Activated T-helper 9 cell treated with anti-CD3 and anti-CD28 coated beads, Interleukin-2, amount 50 U/mL, for 16 hours (primary cell): ENCODE measurements at regions not wholly inside any gene's neighbourhood (a gene's known extent, or its start where the extent isn't known, plus 50 kb on each side); places are given as distances from the start of the nearest gene placed in this dataset.

ENCODE experiments used
- DNase-seq: peaks from one replicate; pipeline ENCODE4 v3.0.0-alpha.2; 2020; ENCODE audit warnings: low read depth

DNA sequence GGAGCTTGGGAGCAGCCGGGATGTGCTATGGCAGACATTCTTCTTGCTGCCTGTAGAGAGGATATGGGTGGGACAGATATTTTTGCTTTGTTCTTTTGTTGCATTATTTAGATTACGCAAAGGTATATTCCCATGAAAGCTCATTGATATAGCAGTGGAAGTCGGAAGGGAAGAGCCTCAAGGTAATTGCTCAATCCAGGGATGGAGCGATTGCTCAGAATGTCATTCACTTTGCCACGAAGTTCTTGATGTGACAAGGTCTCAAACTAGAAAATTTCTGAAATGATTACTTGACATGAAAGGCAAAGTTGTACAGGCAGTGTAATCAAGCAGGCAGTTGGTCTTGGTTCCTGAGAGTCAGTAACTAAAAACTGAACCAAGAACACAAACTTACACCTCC is 615.6 kb upstream of the CDH4 start:
- no peak for DNase-seq

DNA sequence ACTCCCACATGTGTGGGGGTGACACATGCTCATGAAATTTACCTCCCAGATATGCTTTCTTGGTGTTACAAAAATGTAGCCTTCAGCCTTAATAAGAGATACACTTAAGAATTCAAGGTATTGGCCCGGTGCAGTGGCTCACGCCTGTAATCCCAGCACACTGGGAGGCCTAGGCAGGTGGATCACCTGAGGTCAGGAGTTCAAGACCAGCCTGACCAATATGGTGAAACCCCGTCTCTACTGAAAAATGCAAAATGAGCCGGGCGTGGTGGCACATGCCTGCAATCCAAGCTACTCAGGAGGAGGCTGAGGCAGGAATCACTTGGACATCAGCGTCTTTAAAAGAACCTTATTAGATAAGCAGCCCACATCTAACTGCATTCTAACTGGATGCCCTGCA is 614.3 kb upstream of the CDH4 start:
- DNase-seq = no peak

DNA sequence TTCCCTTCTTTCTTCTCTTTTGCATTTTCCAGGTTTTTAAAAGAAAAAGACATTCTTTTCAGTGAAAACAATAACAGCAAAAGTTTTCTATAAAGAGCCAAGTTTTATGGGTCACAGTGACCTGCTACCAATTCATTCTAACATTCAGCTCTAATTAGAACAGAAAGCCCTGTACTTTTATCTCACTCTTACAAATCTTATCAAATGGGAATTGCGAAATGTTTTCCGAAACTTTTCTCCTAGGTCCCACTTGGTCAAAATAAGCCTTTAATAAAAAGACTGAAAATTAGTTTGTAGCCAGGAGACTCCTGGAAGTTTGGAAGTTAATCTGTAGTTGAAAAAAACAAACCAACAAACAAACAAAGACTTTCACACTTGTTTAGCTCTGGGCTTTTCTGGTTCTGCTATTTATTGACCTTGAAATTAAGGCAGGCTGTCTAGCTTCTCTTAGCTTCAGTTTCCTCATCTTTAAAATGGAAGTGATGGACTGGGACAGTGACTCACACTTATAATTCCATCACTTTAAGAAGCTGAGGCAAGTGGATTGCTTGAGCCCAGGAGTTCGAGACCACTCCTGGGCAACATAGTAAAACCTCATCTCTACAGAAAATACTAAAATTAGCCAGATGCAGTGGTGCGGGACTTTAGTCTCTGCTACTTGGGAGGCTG is 613.5 kb upstream of the CDH4 start:
- DNase-seq = no peak

DNA sequence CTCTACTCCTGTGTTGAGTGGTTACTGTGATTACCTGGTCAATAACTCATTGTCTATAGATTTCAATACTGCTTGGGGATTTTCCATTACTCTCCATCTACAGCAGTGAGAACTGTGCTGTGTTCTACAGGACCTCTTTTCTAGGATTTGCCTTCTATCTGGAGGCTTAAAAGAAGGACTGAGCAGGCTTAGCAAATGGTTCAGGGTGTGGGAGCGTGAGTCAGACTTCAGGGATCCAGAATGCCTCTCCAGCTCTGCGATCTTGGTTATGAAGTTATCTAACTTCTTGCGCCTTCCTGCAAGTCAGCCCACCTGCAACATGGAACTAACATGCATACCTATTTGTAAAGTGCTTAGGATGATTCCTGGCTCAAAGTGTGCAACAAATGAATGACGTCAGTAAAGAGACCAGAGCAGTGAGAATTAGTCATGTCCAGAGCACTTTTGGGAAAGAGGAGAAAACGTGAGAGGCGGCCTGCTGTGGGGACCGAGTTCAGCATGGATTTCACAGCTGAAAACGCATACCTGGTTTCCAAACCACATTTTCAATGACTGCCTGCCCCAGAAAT is 610.1 kb upstream of the CDH4 start:
- no peak for DNase-seq

DNA sequence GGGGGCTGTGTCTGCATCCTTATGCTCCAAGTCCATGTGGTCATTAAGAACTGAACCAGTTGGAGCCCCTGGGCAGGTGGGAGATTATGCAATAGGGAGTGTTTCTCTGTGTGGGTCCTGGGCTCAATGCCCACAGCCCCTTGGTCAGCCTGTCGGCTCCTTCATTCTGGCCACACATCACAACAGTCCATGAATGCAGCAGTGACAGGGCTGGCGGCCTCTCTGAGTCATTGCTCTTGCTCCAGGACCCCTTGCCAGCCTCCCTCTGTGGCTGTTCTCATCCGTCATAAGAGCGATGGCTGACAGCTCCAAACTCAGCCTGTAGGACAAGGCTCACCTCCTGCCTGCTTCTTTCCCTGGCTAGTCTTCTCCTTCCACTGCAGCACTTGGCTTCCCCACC is 609.5 kb upstream of the CDH4 start:
- no peak for DNase-seq

DNA sequence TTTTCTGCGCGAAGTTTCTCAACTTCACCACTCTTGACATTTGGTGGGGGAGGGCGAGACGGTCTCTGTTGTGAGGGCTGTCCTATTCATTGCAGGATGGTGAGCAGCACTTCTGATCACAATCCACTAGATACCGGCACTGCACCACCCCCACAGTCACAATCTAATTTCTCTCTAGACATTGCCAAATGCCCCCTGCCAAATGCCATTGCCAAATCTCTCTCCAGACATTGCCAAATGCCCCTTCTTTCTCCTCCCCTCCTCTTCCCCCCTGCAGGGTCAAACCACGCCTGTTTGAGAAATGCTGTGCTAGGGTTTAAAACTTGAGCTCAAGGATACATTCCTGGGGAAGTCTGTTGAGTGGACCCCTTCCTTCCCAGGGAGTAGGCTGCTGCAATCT is 603.5 kb upstream of the CDH4 start:
- DNase-seq = no peak

- no peak for DNase-seq
Observed at GRCh38 chr20:60649541-60649940, 602.5 kb upstream of the CDH4 start.

DNA sequence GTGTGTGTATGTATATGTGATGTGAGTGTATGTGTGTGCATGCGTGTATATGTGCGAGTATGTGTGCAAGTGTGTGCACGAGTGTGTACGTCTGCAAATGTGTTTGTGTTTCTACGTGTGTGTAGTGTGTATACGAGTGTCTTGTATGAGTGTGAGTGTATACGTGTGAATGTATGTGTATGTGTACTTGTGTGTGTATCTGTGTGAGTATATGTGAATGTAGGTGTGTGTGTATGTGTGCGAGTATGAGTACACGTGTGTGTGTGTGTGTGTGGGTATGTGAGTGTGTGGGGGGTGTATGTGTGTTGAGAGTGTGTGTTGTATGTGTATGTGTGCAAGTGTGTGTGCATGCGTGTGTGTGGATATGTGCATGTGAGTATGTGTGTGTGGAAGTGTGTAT is 602.0 kb upstream of the CDH4 start:
- DNase-seq = no peak

DNA sequence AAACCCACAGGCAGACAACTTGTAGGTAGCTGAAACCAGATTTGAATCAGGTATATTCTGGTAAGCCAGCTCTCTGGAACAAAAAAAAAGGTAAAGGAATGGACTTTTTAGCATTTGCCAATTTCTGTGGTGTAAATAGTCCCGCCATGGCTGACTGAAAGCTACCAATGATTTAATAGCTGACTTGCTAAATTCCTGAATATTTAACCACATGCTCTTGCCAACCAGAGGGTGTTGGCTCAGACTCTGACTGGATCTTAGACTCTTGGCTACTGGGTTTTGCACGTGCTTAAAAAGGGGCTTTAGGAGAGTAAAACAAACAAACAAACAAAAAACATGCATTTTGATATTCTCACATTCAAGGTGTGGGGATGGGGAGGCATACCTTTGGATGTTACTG is 600.0 kb upstream of the CDH4 start:
- no peak for DNase-seq

DNA sequence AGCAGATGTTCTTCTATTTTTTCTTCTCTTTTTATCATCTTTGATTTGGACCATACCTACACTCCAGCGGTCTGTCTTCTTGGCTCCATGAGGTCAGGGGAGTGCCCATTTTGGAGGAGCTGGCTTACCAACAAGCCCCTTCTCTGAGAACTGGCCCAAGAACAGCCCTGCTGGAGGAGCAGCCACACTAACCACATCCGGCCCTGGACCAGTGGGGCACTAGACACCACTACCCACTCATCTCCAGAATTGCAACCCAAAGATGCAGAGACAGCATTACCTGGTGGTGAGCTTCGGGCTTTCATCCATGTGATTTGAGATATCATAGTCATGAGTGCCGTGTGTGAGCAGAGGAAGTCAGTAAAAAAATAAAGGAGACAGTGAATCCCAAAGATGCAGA is 599.4 kb upstream of the CDH4 start:
- no peak for DNase-seq

DNA sequence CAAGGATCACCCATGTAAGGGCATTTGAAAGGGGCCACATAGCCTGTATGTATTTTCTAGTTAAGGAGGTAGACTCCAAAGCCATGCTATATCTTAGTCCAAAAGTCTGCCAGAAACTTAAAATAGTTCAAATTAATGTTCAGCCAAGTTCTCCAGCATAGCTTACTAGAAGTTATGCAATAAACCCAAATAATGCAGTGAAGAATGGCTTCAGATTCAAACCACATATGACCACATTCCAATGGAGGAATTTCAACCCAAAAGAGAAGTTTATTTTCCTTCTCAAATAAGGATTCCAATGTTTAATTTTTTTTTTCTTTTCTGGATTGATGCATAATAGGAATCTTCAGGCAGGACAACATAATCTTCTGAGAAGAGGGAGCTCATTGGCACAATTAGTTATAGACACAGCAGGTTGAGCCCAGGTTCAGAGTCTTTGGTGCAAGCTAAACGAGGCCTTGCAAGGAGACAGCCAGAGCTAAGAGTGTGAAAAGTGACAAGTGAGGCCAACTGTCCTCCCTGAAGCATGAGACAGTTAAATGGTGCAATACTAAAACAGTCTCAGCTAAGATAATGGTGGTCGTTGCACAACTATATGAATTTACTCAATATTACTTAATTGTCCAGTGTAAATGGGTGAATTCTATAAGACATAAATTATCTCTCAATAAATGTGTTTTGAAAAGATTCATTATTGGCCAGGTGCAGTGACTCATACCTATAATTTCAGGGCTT is 598.8 kb upstream of the CDH4 start:
- no peak for DNase-seq

GRCh38 chr20:60658681-60659080 is 593.4 kb upstream of the CDH4 start:
- DNase-seq = no peak

DNA sequence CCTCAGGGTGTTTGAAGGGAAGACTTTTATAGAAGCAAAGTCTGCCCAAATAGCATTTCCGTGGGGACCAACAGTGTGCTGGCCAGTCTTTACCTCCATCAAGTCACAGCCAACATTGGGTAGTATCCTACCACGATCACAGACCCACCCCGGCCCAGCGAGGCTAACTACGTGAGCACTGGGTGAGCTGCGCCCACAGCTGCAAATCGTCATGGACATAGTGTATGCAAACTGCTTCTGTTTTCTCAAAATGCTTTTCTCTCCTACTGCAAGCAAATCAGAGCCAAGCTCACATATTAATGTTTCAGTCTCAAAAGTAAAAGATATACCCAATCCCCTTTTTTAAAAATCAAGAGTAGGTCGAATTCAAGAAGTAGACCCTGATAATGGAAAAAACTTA is 592.8 kb upstream of the CDH4 start:
- DNase-seq = no peak

DNA sequence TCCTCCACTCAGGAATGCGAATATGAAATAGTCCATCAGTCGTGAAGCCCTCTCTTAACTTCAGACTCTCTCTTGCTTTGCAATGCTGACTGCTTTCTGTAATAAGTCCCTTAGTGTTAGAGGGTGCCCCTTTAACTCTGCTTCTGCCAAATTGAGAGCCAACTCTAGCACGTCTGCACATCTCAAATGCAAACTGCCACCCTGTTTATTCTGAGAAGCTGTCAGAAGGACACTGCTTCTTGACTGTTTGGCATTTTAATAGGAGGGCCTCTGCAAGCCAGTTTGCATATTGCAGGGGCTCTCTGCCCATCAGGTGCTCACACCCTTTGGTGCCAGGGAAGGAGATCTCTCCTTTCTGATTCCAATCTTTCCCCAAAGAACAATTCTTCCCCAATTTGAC is 589.8 kb upstream of the CDH4 start:
- DNase-seq = no peak

GRCh38 chr20:60664106-60664505 is 588.0 kb upstream of the CDH4 start:
- no peak for DNase-seq

DNA sequence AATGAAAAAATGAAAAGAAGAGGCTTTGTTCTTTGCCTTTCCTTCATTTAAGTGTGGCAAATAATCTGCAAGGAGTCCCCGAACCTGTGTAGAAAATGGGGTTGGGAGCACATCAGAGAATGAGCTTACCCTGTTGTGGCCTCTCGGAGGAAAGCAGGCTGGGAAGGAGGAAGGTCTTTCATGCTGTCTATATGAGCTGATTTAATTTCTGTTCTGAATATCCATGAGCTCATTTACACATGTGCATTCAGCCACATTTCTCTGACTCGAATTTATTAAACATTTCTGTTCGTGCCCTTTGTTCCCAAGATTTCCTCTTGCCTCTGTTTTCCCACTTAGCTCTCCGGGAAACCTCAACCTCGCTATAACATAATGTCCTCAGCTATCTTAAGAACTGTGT is 584.4 kb upstream of the CDH4 start:
- DNase-seq = no peak

DNA sequence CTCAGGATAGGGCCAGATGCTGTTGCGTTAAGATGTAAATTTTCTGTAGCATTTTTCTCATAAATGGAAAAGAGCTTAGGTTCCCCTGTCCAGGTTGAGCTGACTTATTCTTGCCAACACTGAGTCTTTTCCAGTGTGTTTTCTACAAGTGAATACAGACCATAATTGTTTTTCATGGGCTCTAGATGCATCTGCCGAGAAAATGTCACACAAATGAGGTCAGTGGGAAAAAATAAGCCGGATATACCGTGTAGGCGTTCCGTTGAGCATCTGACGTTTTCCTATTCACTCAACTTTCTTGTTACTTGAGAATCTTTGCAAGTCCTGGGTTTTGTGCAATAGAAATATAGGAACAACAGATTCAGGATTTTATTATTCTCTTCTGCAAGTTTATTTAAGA is 582.9 kb upstream of the CDH4 start:
- DNase-seq = no peak

- DNase-seq = no peak
Observed at GRCh38 chr20:60676011-60676410, 576.0 kb upstream of the CDH4 start.

DNA sequence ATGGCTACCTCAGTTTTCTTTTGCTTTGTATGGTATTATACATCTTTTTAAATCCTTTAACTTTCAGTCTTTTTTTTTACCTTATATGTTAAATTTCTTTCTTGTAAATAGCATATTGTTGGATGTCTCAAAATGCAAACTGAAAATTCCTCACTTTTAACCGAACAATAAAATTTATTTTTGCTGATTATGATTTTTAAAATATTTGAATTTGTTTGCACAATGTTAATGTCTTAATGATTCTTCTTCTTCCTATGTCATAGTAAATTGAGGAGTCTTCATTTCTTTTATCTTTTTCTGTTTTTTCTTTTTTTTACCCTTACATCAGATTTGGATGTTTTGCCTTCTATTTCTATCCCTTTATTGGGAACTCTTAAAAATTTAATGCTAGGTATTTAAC is 574.2 kb upstream of the CDH4 start:
- no peak for DNase-seq

- DNase-seq = no peak
Observed at GRCh38 chr20:60680554-60680953, 571.5 kb upstream of the CDH4 start.

GRCh38 chr20:60687213-60687612 is 564.8 kb upstream of the CDH4 start:
- DNase-seq = no peak

DNA sequence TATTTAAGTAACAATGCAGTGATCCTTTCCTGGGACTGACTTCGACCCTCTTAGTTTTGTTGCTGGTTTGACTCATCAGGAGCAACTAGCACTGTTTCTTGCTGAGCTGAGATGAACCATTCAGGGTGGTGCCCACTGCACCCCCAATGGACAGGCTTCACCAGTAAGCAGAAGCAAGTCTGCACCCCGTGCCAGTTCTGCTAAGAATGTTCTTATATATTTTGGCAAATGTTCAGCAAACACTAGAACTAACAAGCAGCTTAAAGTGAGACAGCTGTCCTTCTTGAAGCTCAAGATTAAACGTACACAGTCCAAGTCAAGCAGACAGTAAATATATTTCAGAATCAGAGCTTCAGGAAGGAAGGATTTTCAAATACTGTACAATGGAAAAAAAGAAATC is 561.3 kb upstream of the CDH4 start:
- DNase-seq = no peak

GRCh38 chr20:60691966-60692615 is 560.0 kb upstream of the CDH4 start:
- no peak for DNase-seq
